Mesothelial cell of epicardium (in vitro differentiated cells): ENCODE measurements at regions not wholly inside any gene's neighbourhood (a gene's known extent, or its start where the extent isn't known, plus 50 kb on each side); places are given as distances from the start of the nearest gene placed in this dataset.

Experiments used
- DNase-seq, 2 experiments: peaks; one replicate each; pipeline ENCODE4 v3.0.0; 2021; ENCODE audit warnings: low spot score in 2 of 2; ENCODE audit not compliant: unreplicated experiment in 2 of 2
- H3K27ac Mint-ChIP-seq: 2 replicates; pipeline ENCODE4 v1.8.0; 2021; ENCODE audit warnings: mixed read lengths
- H3K27me3 Mint-ChIP-seq: 2 replicates; pipeline ENCODE4 v1.8.0; 2021; ENCODE audit warnings: low read depth, mixed read lengths
- H3K36me3 Mint-ChIP-seq: 2 replicates; pipeline ENCODE4 v1.8.0; 2021; ENCODE audit warnings: mixed read lengths
- H3K4me1 Mint-ChIP-seq: 2 replicates; pipeline ENCODE4 v1.8.0; 2021; ENCODE audit warnings: mixed read lengths
- H3K4me3 Mint-ChIP-seq: 2 replicates; pipeline ENCODE4 v1.8.0; 2021; ENCODE audit warnings: mild to moderate bottlenecking, moderate library complexity, mixed read lengths
- H3K9me3 Mint-ChIP-seq: 2 replicates; pipeline ENCODE4 v1.8.0; 2021; ENCODE audit warnings: mixed read lengths
- TF ChIP-seq, protein P1 (sequence below): fragments of 200-600 bp; sonication (generic); IDR thresholded peaks from one replicate; pipeline ENCODE4 v1.5.0; 2021; ENCODE audit warnings: antibody characterized with exemption; ENCODE audit not compliant: unreplicated experiment

DNA sequence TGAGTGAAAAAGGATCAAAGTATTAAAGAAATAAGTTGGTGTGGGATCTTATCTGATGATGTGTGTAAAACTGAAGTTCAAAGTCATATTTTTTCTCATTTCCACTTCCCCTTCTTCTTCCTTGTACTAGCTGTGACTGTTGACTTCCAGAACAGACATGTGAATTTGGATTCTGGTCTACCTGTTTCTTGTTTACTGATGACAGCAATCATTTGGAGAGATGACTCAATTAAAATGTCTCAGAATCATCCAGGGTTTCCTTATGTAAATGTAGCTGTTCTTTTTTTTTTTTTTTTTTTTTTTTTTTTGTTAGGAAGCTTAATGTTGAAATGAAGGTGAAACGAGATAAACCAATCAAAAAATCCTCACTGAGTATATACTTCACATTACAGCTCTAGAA, 819.9 kb upstream of the PIK3C3 start:
- DNase-seq: no peak
- Mint-ChIP-seq H3K36me3 (no peaks in the 10 kb centered on the region), H3K4me3 (no peak overlapping the region), H3K27ac (no peak overlapping the region), H3K9me3 (no peaks in the 10 kb centered on the region), H3K4me1 (peaks cover 7% of the 10 kb centered on the region), H3K27me3 (no peaks in the 10 kb centered on the region)
- TF ChIP-seq, protein P1, sequence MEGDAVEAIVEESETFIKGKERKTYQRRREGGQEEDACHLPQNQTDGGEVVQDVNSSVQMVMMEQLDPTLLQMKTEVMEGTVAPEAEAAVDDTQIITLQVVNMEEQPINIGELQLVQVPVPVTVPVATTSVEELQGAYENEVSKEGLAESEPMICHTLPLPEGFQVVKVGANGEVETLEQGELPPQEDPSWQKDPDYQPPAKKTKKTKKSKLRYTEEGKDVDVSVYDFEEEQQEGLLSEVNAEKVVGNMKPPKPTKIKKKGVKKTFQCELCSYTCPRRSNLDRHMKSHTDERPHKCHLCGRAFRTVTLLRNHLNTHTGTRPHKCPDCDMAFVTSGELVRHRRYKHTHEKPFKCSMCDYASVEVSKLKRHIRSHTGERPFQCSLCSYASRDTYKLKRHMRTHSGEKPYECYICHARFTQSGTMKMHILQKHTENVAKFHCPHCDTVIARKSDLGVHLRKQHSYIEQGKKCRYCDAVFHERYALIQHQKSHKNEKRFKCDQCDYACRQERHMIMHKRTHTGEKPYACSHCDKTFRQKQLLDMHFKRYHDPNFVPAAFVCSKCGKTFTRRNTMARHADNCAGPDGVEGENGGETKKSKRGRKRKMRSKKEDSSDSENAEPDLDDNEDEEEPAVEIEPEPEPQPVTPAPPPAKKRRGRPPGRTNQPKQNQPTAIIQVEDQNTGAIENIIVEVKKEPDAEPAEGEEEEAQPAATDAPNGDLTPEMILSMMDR: no peak

DNA sequence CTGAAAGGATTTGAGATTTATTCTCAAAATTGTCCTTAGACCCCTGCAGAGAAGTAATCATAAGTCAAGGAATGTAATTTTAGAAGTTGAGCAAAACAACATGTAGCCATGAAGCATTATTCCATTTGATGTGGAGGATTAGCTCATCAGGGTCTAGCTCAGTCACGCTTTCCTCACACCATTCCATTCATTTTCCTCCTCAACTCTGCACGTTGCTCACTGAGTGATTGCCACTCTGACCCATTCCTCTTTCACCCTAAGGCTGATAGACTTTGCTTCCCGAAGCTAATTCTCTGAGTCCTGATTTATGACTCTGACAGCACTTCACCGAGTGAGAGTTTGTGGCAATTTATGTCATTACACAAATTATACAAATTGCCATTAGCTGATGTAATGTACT, 820.6 kb upstream of the PIK3C3 start:
- TF ChIP-seq, protein P1: no peak
- DNase-seq: no peak
- H3K9me3 Mint-ChIP-seq: no peaks in the 10 kb centered on the region
- H3K4me1 Mint-ChIP-seq: peaks cover 7% of the 10 kb centered on the region
- no peaks in the 10 kb centered on the region for H3K27me3 Mint-ChIP-seq
- H3K27ac Mint-ChIP-seq: no peak overlapping the region
- no peak overlapping the region for H3K4me3 Mint-ChIP-seq
- no peaks in the 10 kb centered on the region for H3K36me3 Mint-ChIP-seq

DNA sequence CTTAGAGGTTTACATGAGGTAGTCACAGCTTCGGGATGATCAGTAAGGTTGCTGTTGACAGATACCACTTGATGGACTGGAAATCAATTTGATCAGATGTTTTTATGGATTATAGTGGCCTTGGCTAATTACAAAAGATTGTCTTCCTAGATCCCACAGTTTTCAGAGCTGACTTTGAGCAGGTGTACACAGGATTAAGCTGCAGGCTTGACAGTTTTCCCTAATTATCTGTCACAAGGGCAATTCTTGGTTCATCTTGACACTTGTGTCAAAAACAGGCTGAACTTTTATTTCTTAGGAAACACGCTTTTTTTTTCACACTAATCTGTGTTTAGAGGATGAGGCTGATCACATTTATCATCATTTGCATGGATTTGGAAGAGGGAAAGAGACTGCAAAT, 824.0 kb upstream of the PIK3C3 start:
- no peak overlapping the region for H3K4me3 Mint-ChIP-seq
- DNase-seq: no peak
- H3K27me3 Mint-ChIP-seq: no peaks in the 10 kb centered on the region
- H3K4me1 Mint-ChIP-seq: peaks cover 10% of the 10 kb centered on the region
- no peak overlapping the region for H3K27ac Mint-ChIP-seq
- H3K36me3 Mint-ChIP-seq: no peaks in the 10 kb centered on the region
- TF ChIP-seq, protein P1: no peak
- no peaks in the 10 kb centered on the region for H3K9me3 Mint-ChIP-seq

DNA sequence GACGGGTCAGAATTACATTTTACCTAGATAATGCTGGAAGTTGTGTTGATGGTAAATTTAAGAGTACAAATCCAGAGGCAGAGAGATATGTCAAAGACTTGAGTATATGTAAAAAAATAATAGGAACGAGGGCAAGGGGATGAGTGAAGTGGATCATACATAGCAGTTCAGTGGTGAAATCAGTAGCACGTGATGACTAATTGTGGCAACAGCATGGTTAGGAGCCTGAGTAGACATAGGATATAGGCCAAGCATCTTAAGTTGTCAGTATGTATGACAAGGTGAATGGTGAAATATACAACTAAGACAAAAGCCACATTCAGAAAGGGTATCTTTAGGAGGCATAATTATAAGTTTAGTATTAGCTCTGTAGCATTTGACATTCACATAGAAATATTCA, 826.5 kb upstream of the PIK3C3 start:
- H3K27me3 Mint-ChIP-seq: no peaks in the 10 kb centered on the region
- H3K4me3 Mint-ChIP-seq: no peak overlapping the region
- no peaks in the 10 kb centered on the region for H3K9me3 Mint-ChIP-seq
- no peak for DNase-seq
- no peaks in the 10 kb centered on the region for H3K36me3 Mint-ChIP-seq
- no peak overlapping the region for H3K27ac Mint-ChIP-seq
- H3K4me1 Mint-ChIP-seq: peaks cover 4% of the 10 kb centered on the region
- TF ChIP-seq, protein P1: no peak

DNA sequence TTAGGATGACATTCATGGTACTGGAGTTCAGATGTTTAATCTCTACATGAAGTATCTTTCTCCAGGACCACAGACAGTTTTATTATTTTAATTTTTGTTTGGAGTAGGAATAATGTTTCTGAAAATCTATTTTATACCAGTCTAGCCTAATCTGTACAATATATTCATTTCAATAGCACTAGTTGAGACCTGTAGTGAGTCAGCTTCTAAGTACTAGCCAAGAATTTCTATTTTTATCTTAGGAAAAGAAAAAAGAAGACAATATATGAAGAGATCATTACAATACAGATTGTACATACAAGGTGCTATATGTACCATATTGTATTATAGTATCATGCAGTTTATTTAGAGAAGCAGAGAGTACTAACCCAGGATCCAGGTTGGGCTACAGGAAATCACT, 826.9 kb upstream of the PIK3C3 start:
- Mint-ChIP-seq H3K4me1 (peaks cover 4% of the 10 kb centered on the region), H3K27me3 (no peaks in the 10 kb centered on the region), H3K27ac (no peak overlapping the region), H3K9me3 (no peaks in the 10 kb centered on the region), H3K4me3 (no peak overlapping the region), H3K36me3 (no peaks in the 10 kb centered on the region)
- no peak for DNase-seq
- TF ChIP-seq, protein P1: no peak
